ENCODE measurements at regions not wholly inside any gene's neighbourhood (a gene's known extent, or its start where the extent isn't known, plus 50 kb on each side); places are given as distances from the start of the nearest gene placed in this dataset.
A peak's percentile ranks its signal among the peaks of the same experiment; 100 is the strongest.
"Not testable (repeated sequence)": the region's sequence is repeated elsewhere in the genome, so short reads cannot be mapped to it uniquely, and the experiment has no call there.

GRCh38 chr19:24004166-24004565 is 82.8 kb upstream of the ZNF254 start:
- Mint-ChIP-seq H3K27ac (no peak overlapping the region), H3K27me3 (ENCODE audit: low read depth, poor library complexity) (no peaks in the 10 kb centered on the region), H3K4me1 (no peaks in the 10 kb centered on the region), H3K36me3 (ENCODE audit: low read depth) (no peaks in the 10 kb centered on the region), H3K9me3 (peaks cover 80% of the 10 kb centered on the region), H3K4me3 (no peak overlapping the region)
- TF ChIP-seq, protein P1, sequence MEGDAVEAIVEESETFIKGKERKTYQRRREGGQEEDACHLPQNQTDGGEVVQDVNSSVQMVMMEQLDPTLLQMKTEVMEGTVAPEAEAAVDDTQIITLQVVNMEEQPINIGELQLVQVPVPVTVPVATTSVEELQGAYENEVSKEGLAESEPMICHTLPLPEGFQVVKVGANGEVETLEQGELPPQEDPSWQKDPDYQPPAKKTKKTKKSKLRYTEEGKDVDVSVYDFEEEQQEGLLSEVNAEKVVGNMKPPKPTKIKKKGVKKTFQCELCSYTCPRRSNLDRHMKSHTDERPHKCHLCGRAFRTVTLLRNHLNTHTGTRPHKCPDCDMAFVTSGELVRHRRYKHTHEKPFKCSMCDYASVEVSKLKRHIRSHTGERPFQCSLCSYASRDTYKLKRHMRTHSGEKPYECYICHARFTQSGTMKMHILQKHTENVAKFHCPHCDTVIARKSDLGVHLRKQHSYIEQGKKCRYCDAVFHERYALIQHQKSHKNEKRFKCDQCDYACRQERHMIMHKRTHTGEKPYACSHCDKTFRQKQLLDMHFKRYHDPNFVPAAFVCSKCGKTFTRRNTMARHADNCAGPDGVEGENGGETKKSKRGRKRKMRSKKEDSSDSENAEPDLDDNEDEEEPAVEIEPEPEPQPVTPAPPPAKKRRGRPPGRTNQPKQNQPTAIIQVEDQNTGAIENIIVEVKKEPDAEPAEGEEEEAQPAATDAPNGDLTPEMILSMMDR (IDR thresholded peaks at IDR 0.05): no peak
- no peak for DNase-seq

- peaks cover 3% of the 10 kb centered on the region for H3K27me3 Mint-ChIP-seq (ENCODE audit: low read depth, poor library complexity)
- peaks cover 44% of the 10 kb centered on the region for H3K9me3 Mint-ChIP-seq
- DNase-seq: no peak
- TF ChIP-seq, protein P1 (IDR thresholded peaks at IDR 0.05): no peak
- H3K27ac Mint-ChIP-seq: no peak overlapping the region
- H3K4me1 Mint-ChIP-seq: peaks cover 11% of the 10 kb centered on the region
- peaks cover 13% of the 10 kb centered on the region for H3K36me3 Mint-ChIP-seq (ENCODE audit: low read depth)
- no peak overlapping the region for H3K4me3 Mint-ChIP-seq
Observed at GRCh38 chr19:24029941-24030636, 56.9 kb upstream of the ZNF254 start.

- Mint-ChIP-seq H3K36me3 (ENCODE audit: low read depth) (peaks cover 39% of the 10 kb centered on the region), H3K4me3 (peak overlapping the region; percentile 99), H3K9me3 (peaks cover 60% of the 10 kb centered on the region), H3K4me1 (peaks cover 15% of the 10 kb centered on the region), H3K27me3 (ENCODE audit: low read depth, poor library complexity) (peaks cover 3% of the 10 kb centered on the region), H3K27ac (no peak overlapping the region)
- TF ChIP-seq, protein P1 (IDR thresholded peaks at IDR 0.05): no peak
- DNase-seq: no peak
Observed at GRCh38 chr19:24032651-24033050, 54.3 kb upstream of the ZNF254 start.

DNA sequence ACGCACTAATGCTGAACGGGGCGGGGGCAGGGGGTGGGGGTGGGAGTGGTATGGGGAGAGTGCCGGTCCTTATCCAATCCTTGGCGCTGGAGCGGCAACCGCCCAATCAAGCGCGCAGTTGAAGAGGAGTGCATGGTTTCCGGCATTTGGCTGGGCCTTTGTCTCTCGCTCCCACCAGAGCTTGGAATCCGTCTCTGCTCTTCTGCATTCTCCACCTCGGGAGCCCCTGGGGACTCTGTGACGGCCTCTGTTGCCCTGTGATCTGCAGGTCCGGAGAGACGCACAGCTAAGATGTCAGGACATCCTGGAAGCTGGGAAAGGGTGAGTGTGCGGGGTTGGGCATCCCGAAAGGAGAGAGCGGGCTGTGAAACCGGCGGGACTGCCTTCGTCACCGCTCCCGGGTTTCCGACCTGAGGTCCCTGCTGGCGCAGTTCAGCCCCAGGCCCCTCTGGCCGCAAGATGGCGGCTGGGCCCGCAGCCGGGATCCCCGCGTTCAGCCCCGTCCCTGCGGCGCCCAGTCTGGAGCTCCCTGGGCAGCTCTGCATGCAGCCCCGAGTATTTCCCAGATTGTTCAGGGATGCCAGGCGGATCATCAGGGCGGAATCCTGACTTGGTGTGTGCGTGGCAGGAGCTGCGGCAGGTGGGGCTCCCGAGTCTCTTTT is 53.6 kb upstream of the ZNF254 start:
- TF ChIP-seq, protein P1 (IDR thresholded peaks at IDR 0.05): no peak
- Mint-ChIP-seq H3K4me1 (peaks cover 15% of the 10 kb centered on the region), H3K36me3 (ENCODE audit: low read depth) (peaks cover 46% of the 10 kb centered on the region), H3K9me3 (peaks cover 68% of the 10 kb centered on the region), H3K27me3 (ENCODE audit: low read depth, poor library complexity) (peaks cover 3% of the 10 kb centered on the region), H3K4me3 (peak overlapping the region; percentile 99), H3K27ac (peak overlapping the region; percentile 100)
- DNase-seq: peak; percentile 79

- Mint-ChIP-seq H3K4me3 (peak overlapping the region; percentile 99), H3K27me3 (ENCODE audit: low read depth, poor library complexity) (peaks cover 6% of the 10 kb centered on the region), H3K27ac (peak overlapping the region; percentile 100), H3K9me3 (peaks cover 73% of the 10 kb centered on the region), H3K36me3 (ENCODE audit: low read depth) (peaks cover 52% of the 10 kb centered on the region), H3K4me1 (peaks cover 15% of the 10 kb centered on the region)
- DNase-seq: peak; percentile 24
- TF ChIP-seq, protein P1 (IDR thresholded peaks at IDR 0.05): no peak
Observed at GRCh38 chr19:24033963-24034342, 53.0 kb upstream of the ZNF254 start.

DNA sequence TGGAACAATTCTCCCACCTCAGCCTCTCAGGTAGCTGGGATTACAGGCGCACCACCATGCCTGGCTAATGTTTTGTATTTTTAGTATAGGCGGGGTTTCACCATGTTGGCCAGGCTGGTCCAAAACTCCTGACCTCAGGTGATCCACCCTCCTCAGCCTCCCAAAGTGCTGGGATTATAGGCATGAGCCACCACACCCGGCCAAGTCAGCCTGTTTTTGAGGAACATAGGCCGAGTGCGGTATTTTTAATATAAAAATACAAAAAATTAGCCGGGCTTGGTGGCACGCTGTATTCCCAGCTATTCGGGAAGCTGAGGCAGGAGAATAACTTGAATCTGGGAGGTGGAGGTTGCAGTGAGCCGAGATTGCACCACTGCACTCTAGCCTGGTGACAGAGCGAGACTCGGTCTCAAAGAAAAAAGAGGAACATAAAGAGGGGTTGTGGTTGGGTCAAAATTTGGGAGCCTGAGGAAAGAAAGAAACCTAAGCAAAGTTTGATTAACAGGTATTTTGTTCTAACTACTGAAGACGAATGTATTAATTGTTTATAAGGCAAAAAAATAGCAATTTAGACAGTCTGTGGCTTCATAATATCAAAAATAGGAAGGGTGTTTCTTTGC is 51.6 kb upstream of the ZNF254 start:
- peaks cover 15% of the 10 kb centered on the region for H3K4me1 Mint-ChIP-seq
- peak overlapping the region; percentile 99 for H3K4me3 Mint-ChIP-seq
- not testable (repeated sequence) for H3K27ac Mint-ChIP-seq; DNase-seq; H3K27me3 Mint-ChIP-seq (ENCODE audit: low read depth, poor library complexity)
- H3K9me3 Mint-ChIP-seq: peaks cover 79% of the 10 kb centered on the region
- peaks cover 66% of the 10 kb centered on the region for H3K36me3 Mint-ChIP-seq (ENCODE audit: low read depth)

Data from nephron progenitor cell (in vitro differentiated cells).